GM04504 (cell line): ENCODE measurements at regions not wholly inside any gene's neighbourhood (a gene's known extent, or its start where the extent isn't known, plus 50 kb on each side); places are given as distances from the start of the nearest gene placed in this dataset.

Experiments
- DNase-seq: peaks from one replicate; pipeline ENCODE4 v3.0.0-alpha.2; 2012; ENCODE audit warnings: low read depth

- DNase-seq = no peak
Observed at GRCh38 chr12:24473097-24473496, 475.8 kb downstream of the BCAT1 start.

DNA sequence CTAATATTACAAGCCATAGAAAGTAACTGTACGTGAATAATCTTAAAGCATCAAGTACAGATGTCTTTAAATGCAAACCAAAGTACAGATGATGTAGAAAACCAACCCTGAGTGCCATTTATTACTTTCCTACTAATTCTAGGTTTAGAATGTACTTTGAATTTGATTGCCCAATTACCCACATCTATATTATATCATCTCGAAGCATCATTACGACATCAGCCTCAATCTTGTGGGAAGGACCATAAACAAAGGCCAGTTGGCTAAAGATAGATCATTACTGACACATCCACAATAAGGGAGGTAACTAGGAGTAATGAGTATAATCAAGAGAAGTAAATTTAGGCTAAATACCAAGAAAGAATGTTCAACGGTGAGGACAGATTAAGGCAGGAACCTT is 478.9 kb downstream of the BCAT1 start:
- no peak for DNase-seq

DNA sequence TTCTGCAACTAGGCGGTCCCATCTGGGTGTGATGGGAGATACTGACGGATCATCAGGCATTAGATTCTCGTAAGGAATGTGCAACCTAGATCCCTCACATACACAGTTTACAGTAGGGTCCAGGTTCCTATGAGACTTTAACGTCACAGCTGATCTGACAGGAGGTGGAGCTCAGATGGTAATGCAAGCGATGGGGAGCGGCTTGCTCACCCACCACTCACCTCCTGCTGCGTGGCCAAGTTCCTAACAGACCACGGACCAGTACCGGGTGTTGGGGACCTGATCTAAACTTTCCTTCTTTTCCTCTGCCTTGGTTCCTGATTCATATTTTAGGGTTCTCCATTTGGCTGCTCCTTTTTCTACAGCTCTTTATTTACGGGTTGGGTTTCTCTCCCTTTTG is 479.8 kb downstream of the BCAT1 start:
- DNase-seq = no peak

DNA sequence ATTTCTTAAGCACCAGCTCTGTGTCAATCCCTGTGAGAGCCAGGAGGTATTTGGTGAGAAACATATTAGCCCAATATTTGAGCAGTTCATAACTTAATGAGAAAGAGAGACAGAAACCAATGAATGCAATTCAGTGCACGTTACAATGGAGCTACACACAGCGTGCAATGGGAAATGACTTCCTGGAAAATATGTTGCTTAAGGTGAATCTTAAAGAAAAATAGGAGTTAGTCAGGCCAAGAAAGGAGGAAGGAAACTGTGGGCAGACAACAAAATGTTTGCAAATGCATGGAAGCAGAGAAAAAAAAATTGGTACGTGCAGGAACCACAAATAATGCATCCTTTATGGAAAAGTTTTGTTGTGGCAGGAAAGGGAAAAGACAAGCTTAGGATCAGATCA is 481.7 kb downstream of the BCAT1 start:
- no peak for DNase-seq

- DNase-seq = no peak
Observed at GRCh38 chr12:24463375-24463774, 485.5 kb downstream of the BCAT1 start.

DNA sequence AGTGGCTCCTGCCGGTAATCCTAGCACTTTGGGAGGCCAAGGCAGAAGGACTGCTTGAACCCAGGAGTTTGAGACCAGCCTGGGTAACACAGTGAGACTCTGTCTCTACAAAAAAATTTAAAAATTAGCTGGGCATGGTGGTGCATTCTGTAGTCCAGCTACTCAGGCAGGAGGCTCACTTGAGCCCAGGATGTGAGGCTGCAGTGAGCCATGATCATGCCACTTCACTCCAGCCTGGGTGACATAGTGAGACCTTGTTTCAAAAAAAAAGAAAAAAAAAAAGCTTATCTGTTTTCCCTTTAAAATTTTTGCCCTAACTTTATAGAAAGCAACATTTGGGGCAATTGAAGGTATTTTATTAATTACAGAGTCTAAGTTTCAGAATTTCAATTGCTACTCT is 486.0 kb downstream of the BCAT1 start:
- no peak for DNase-seq

GRCh38 chr12:24460506-24460905 is 488.4 kb downstream of the BCAT1 start:
- DNase-seq = no peak

GRCh38 chr12:24460099-24460498 is 488.8 kb downstream of the BCAT1 start:
- no peak for DNase-seq

- DNase-seq = no peak
Observed at GRCh38 chr12:24455811-24456210, 493.1 kb downstream of the BCAT1 start.

DNA sequence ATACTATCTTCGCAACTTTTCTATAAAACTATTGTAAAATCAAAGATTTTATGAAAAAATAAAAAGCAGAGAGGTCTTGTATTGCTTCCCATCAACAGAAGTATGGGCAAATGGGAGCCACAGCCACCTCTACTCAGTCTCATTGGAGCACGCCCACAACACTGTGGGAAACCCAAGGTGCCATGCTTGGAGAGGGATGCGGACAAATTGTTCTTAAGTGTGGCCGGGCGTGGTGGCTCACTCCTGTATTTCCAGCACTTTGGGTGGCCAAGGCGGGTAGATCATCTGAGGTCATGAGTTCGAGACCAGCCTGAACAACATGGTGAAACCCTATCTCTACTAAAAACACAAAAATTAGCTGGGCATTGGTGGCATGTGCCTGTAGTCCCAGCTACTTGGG is 498.2 kb upstream of the SOX5 start:
- no peak for DNase-seq

DNA sequence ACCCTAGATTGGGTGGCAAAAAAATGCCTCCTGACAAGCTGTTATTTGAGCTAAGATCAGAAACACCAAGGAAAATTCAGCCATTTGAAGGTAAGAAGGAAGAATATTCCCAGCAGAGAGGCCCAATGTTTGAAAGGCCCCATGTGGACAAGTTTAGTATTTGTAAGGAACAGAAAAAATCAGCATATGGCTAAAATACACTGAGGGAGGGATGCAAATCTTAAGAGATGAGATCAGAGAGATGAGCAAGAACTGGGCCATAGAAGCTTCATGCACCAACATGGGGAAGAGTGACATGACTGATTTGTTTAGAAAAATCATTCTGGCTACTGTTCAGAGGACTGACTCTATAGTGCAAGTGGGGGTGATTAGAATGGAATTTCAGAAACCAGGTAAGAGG is 496.8 kb upstream of the SOX5 start:
- DNase-seq = no peak

DNA sequence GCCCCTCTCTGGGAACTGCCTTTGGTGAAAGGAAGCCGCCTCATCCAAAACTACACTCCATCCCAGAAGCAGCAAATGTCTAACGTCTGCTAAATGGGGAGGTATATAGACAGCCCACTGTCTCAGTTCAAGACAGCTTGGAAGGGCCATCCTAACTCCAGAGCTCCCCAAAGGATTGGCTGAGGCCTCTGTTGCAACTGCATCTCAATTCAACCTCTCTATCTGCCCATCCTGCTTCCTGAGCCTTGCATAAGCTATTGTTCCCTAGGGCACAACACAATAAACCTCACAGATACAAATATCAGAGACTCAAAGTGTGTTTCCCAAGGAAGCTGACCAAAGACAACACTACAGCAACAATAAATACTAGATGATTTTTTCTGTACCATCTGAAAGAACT is 495.2 kb upstream of the SOX5 start:
- DNase-seq = no peak

DNA sequence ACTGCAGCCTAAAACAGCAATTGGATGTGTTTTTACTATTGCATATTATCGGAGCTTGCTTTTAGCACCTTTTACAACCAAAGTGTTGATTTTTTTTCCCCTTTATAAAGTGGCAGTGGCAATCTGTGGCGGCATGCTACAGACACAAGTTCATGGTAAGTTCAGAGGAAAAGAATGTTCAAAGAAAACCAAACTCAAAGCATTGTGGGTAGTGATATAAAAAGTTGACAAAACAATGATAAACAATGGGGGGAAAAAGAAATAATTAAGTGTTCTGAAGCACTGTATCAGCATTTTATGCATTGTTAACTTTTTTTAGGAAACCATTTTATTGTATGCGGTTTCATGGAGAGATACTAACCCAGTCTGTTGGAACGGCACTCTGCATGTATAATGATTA is 492.0 kb upstream of the SOX5 start:
- no peak for DNase-seq

DNA sequence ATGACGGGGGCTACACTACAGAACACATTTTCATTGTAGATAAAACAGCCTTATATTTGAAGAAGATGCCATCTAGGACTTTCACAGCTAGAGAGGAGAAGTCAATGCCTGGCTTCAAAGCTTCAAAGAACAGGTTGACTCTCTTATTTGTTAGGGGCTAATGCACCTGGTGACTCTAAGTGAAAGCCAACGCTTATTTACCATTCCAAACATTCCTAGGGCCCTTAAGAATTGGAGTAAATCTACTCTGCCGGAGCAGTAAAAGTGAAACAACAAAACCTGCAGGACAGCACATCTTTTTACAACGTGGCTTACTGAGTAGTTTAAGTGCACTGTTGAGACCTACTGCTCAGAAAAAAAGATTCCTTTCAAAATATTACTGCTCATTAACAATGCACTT is 487.2 kb upstream of the SOX5 start:
- DNase-seq = no peak

DNA sequence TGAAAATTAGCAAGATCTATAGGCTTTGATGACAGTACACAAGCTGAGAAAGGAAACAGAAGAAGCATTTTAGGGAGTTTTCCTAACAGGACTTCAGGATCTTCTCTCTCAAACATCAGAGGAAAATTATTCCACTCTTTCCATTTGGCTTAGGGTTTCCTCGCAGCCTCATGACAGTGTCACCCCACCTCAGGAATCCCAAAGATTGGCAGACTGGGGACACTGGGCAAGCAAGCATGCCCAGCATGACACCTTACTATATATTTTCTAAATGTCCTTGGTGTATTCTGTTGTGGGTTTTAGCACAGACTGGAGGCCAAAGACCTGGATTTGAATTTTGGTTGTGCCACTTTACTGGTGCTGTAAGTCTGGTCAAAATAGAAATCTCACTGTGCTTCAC is 482.4 kb upstream of the SOX5 start:
- DNase-seq = no peak

- DNase-seq = no peak
Observed at GRCh38 chr12:24427776-24428175, 478.3 kb upstream of the SOX5 start.

DNA sequence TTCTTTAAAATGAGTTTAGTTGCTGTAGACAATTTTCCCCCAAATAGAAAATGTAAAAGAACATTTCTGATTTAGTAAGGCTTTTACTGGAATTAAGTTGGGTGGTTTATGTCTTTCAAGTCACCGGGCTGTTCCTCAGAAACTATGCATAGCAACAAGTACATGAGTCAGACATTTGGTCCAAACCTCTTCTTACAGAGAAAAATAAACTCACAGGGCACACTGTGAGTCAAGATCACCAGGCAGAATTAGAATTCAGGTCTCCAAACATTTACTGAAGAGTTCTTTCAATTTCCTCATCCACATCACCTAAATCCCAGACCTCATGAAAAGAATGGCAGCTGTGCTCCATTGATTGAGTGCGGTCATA is 476.1 kb upstream of the SOX5 start:
- DNase-seq = no peak

DNA sequence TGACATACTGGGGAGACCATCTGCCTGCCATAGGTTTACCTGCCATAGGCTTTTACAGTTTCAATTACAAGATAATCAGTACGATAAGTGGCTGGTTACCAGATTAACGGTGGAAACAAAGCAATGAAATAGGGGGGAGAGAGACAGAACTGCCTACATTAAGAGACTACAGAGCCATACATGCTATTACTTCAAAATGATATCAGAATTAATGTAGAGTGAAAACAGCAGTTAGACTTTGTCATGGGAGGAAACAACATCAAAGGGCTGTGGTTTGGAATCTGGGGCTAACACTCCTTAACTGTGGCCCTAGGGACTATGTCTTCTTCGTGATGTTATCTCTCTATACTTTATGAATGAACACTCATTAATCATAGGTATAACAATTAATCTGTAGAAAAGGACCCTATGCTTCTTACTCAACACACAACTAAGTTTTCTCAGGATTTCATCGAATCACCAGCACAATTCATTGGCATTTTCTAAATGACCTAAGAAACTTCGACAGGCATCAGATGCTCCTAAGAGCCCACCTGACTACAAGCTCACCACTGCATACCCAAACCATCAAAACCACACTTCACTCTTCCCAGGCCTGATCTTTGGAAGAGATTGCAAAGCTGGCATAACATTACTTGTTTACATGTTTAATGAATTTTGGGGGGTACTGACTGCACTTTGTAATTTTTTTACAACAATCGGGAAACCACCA is 475.6 kb upstream of the SOX5 start:
- no peak for DNase-seq

- DNase-seq = no peak
Observed at GRCh38 chr12:24424376-24424775, 474.9 kb upstream of the SOX5 start.

GRCh38 chr12:24423611-24424010 is 474.1 kb upstream of the SOX5 start:
- no peak for DNase-seq

DNA sequence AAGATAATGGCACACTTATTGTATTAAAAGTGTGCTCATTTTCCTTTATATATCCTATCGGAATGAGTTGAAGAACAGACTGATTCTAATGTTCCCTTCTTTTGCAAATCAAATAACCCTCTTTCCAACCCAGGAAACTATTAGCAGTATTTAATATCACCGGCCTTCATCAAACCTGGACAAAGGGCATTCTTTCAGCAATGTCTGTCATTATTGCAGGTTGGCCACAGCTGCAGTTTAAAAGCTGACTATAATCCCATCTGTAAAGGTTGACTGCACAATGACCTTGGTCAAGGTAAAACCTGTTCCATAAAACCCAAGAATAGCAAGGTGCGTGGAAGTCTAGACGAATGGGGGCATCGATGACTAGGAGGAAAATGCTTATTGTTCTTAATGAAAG is 472.3 kb upstream of the SOX5 start:
- DNase-seq = no peak

DNA sequence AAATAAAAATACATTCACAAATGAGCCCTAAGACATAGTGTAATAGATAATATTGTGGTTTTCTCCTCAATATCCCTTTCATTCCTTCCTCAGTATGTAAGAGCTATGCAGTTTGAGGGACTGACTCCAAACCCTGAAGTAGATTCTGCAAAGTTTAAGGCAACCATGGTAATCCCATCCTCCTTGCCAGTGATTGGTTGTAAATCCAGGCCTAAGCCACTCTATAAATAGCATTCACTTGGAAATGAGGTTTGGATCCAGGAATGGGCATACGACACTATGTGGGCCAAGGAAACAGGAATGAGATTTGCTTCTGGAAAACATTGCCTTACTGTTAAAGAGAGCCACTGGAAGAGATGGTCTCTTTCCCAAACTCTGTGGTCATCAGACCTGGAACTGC is 468.7 kb upstream of the SOX5 start:
- DNase-seq = no peak

- no peak for DNase-seq
Observed at GRCh38 chr12:24416423-24417109, 467.1 kb upstream of the SOX5 start.

GRCh38 chr12:24415934-24416333 is 466.5 kb upstream of the SOX5 start:
- DNase-seq = no peak
